Panc1 (cell line): ENCODE measurements at regions not wholly inside any gene's neighbourhood (a gene's known extent, or its start where the extent isn't known, plus 50 kb on each side); places are given as distances from the start of the nearest gene placed in this dataset.

ENCODE experiments used
- ATAC-seq: fragments of 200-7000 bp; cut with Tn5 transposase; 2 replicates; pipeline ENCODE4 v1.9.1; 2020; ENCODE audit warnings: mild to moderate bottlenecking, moderate library complexity
- BruUV-seq: library from RNA; stranded (reverse); fragments of 400-500 nt; replicated peaks from 2 replicates; lab custom pipeline; 2021; lab: Mats Ljungman, UMichigan
- CTCF ChIA-PET: fragments of 300-600 bp; sonication (Branson Sonifier 250); formaldehyde crosslinking; loops from one replicate; lab custom pipeline; 2022; ENCODE audit warnings: antibody characterized with exemption; lab: Charles Lee
- POLR2A ChIA-PET: fragments of 300-600 bp; sonication (Branson Sonifier 250); formaldehyde crosslinking; loops from one replicate; lab custom pipeline; 2022; ENCODE audit warnings: antibody characterized with exemption; lab: Charles Lee
- DNase-seq: peaks from one replicate; pipeline ENCODE4 v3.0.0-alpha.2; 2010; ENCODE audit warnings: low read depth, low spot score
- H3K27ac ChIP-seq: 2 replicates; pipeline ENCODE4 v1.5.1; 2011; ENCODE audit warnings: mild to moderate bottlenecking, low read length, inconsistent platforms
- H3K27me3 ChIP-seq: fragments of 200-500 bp; sonication (Bioruptor generic); 2 replicates; pipeline ENCODE4 v1.6.0; 2014; ENCODE audit warnings: low read length, inconsistent platforms; ENCODE audit not compliant: control insufficient read depth, insufficient read depth
- H3K36me3 ChIP-seq: fragments of 200-500 bp; sonication (Bioruptor generic); 2 replicates; pipeline ENCODE4 v1.5.1; 2014; ENCODE audit warnings: inconsistent platforms, mild to moderate bottlenecking, low read length, moderate library complexity; ENCODE audit not compliant: control insufficient read depth, insufficient read depth
- H3K4me1 ChIP-seq: 2 replicates; pipeline ENCODE4 v1.5.1; 2011; ENCODE audit warnings: inconsistent platforms, mild to moderate bottlenecking, low read length, moderate library complexity; ENCODE audit not compliant: control insufficient read depth, insufficient read depth
- H3K4me3 ChIP-seq, 2 experiments: 2 replicates each; pipeline ENCODE4 v1.5.1; 2011 to 2012; ENCODE audit warnings: low read depth in 2 of 2, low read length in 2 of 2, mild to moderate bottlenecking in 2 of 2, inconsistent platforms in 1 of 2, moderate library complexity in 1 of 2
- H3K9me3 ChIP-seq: fragments of 200-500 bp; sonication (Bioruptor generic); 2 replicates; pipeline ENCODE4 v1.5.1; 2014; ENCODE audit warnings: low read depth, mild to moderate bottlenecking, inconsistent platforms, low read length, moderate library complexity; ENCODE audit not compliant: control insufficient read depth, insufficient read depth
- POLR2AphosphoS5 ChIP-seq: IDR thresholded peaks from 2 replicates; pipeline ENCODE4 v1.6.1; 2012; ENCODE audit warnings: mild to moderate bottlenecking, low read depth, low read length, moderate library complexity
- REST ChIP-seq, 2 experiments: IDR thresholded peaks; 2 replicates each; pipeline ENCODE4 v1.6.1; 2011 to 2012; ENCODE audit warnings: low read depth in 2 of 2, control low read depth in 1 of 2, low read length in 1 of 2, mild to moderate bottlenecking in 1 of 2, moderate library complexity in 1 of 2; ENCODE audit not compliant: insufficient read depth in 1 of 2
- SIN3A ChIP-seq: IDR thresholded peaks from 2 replicates; pipeline ENCODE4 v1.6.1; 2012; ENCODE audit warnings: low read depth, mild to moderate bottlenecking, low read length, moderate library complexity, borderline replicate concordance; ENCODE audit not compliant: insufficient read depth
- TCF7L2 ChIP-seq: IDR thresholded peaks from 2 replicates; pipeline ENCODE4 v1.6.1; 2011; ENCODE audit warnings: mild to moderate bottlenecking, low read depth, low read length, inconsistent platforms
- in situ Hi-C: cut with HindIII; loops from 2 replicates; pipeline ENCODE4 v1.10.0; 2016; ENCODE audit warnings: low sequenced_read_pairs, low pct_unique_long_range_greater_than_20kb
- intact Hi-C: fragments of 100-400 bp; cut with micrococcal nuclease; formaldehyde crosslinking; loops from one replicate; pipeline ENCODE4 v1.10.0; 2022; ENCODE audit not compliant: unreplicated experiment
- TF ChIP-seq, protein P1 (sequence below): fragments of 450-650 bp; IDR thresholded peaks from 2 replicates; pipeline ENCODE4 v1.5.1; 2017; ENCODE audit warnings: mild to moderate bottlenecking

- Histone ChIP-seq H3K4me3 (no peak overlapping the region), H3K36me3 (no peaks in the 10 kb centered on the region), H3K27me3 (no peaks in the 10 kb centered on the region), H3K27ac (no peak overlapping the region), H3K4me1 (no peaks in the 10 kb centered on the region), H3K9me3 (no peaks in the 10 kb centered on the region)
- in situ Hi-C loops (no loop called here), intact Hi-C loops (no loop called here)
- no TSS peak for BruUV-seq
- CTCF ChIA-PET: no interaction called here
- TF ChIP-seq SIN3A (no peak), TCF7L2 (no peak), REST (IDR thresholded peaks at IDR 0.05; ENCODE audit: insufficient read depth in 1 of 2, low read depth in 2 of 2, low read length in 1 of 2) (no peak), POLR2AphosphoS5 (no peak)
- TF ChIP-seq, protein P1, sequence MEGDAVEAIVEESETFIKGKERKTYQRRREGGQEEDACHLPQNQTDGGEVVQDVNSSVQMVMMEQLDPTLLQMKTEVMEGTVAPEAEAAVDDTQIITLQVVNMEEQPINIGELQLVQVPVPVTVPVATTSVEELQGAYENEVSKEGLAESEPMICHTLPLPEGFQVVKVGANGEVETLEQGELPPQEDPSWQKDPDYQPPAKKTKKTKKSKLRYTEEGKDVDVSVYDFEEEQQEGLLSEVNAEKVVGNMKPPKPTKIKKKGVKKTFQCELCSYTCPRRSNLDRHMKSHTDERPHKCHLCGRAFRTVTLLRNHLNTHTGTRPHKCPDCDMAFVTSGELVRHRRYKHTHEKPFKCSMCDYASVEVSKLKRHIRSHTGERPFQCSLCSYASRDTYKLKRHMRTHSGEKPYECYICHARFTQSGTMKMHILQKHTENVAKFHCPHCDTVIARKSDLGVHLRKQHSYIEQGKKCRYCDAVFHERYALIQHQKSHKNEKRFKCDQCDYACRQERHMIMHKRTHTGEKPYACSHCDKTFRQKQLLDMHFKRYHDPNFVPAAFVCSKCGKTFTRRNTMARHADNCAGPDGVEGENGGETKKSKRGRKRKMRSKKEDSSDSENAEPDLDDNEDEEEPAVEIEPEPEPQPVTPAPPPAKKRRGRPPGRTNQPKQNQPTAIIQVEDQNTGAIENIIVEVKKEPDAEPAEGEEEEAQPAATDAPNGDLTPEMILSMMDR: no peak
- ATAC-seq (no peak), DNase-seq (no peak)
- POLR2A ChIA-PET: no interaction called here
These were observed 136.7 kb upstream of the RPL34 start for GRCh38 chr4:108483650-108484049.

DNA sequence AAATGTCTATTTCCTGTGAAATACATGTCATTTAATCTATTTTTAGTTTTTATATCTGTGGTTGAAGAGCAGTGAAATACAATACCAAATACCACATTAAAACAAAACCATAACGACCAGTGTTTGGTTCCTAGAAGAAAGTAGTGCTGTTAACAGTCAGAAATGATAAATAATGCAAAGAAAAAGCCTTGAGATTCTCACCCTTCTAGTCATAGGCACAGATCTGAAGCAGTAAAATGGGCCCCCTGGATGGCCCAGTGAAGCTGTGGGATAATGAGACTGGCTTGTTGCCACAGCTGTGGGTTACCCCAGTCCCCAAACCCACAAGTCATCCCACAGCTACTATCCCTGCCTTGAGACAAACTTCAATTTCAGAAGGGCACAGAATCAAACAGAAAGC, 137.3 kb upstream of the RPL34 start:
- POLR2A ChIA-PET: no interaction called here
- TF ChIP-seq TCF7L2 (no peak), REST (IDR thresholded peaks at IDR 0.05; ENCODE audit: insufficient read depth in 1 of 2, low read depth in 2 of 2, low read length in 1 of 2) (no peak), POLR2AphosphoS5 (no peak), SIN3A (no peak)
- TF ChIP-seq, protein P1: no peak
- H3K27me3 ChIP-seq: no peaks in the 10 kb centered on the region
- in situ Hi-C loops (no loop called here), intact Hi-C loops (no loop called here)
- H3K4me1 ChIP-seq: no peaks in the 10 kb centered on the region
- no TSS peak for BruUV-seq
- ATAC-seq (no peak), DNase-seq (no peak)
- no peaks in the 10 kb centered on the region for H3K36me3 ChIP-seq
- CTCF ChIA-PET: no interaction called here
- no peak overlapping the region for H3K27ac ChIP-seq
- no peaks in the 10 kb centered on the region for H3K9me3 ChIP-seq
- no peak overlapping the region for H3K4me3 ChIP-seq
